ACHN (cell line): ENCODE measurements at regions not wholly inside any gene's neighbourhood (a gene's known extent, or its start where the extent isn't known, plus 50 kb on each side); places are given as distances from the start of the nearest gene placed in this dataset.

Source experiments
- DNase-seq: peaks from one replicate; pipeline ENCODE4 v3.0.0-alpha.2; 2015
- in situ Hi-C: cut with HindIII; loops from 2 replicates; pipeline ENCODE4 v1.10.0; 2017; ENCODE audit warnings: low sequenced_read_pairs, low pct_ligation_motif_present, low pct_unique_long_range_greater_than_20kb

DNA sequence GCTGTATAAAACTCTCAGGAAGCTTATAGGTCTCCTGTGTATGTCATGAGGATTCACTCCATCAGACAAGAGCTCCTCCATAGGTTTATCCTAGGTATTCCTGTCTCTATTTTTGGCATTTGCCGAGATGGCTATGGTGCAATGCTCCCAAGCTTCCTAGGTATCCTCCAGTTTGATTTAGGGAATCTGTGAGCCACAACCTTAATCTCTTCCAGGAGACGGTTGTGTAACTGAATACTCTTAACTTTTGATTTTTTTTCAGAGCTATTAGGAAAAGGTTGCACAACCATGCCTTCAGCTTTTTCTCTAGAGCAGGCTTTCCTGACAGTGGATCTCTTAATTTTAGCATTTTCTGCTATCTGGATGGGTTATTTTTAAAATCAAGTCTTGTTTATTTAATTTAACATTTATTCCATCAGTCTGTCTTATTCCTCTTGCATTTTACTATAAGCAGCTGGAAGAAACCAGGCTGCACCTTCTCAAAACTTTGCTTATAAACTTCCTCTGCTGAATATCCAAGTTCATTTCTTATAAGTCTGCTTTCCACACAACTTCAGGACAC lies 69.4 kb upstream of the BACE2 start:
- DNase-seq, result no peak
- in situ Hi-C loops, result no loop called here

GRCh38 chr21:41100826-41101550 lies 67.0 kb upstream of the BACE2 start:
- in situ Hi-C loops, result no loop called here
- DNase-seq, result no peak

GRCh38 chr21:41102281-41102680 lies 65.7 kb upstream of the BACE2 start:
- in situ Hi-C loops, result no loop called here
- no peak for DNase-seq

DNA sequence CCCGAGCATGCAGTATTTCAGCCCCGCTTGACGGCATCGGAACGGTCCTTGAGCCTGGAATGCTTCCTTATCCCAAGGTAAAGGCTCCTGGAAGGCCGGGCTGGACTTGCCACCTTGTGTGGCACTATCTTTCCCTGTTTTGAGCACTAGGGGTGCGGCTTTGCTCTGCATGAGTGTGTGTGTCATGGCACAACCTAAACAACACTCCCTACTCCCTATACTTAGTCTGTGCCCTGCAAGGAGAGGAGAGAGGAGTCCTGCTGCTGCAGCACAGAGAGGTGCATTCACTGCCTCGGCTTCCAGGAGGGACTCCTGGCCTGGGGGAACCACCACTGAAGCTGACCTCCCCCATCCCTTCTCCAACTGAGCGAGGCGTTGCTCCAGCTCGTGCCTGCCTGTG lies 60.4 kb upstream of the BACE2 start:
- DNase-seq, result no peak
- in situ Hi-C loops, result no loop called here

- no peak for DNase-seq
- in situ Hi-C loops, result no loop called here
These were observed 59.0 kb upstream of the BACE2 start for GRCh38 chr21:41108668-41109585.

DNA sequence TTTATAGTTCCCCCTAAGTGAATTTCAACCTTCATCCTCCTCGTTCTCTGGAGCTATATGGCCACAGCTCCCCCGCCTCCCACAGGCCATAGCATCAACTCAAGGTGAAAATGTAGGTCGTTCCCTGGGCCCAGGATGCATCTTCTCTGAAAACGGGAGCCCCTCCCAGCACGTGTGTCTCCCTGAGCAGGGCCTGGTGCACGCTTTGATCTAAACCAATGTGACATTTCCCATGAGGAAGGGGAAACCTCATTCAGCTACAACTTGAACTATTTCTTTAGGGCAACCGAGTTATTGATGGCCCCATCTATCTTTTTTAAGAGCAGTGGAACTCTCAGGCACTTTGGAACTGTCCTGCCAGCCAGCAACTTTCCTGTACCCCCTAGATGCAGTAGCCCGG lies 57.8 kb upstream of the BACE2 start:
- DNase-seq, result no peak
- in situ Hi-C loops, result no loop called here

DNA sequence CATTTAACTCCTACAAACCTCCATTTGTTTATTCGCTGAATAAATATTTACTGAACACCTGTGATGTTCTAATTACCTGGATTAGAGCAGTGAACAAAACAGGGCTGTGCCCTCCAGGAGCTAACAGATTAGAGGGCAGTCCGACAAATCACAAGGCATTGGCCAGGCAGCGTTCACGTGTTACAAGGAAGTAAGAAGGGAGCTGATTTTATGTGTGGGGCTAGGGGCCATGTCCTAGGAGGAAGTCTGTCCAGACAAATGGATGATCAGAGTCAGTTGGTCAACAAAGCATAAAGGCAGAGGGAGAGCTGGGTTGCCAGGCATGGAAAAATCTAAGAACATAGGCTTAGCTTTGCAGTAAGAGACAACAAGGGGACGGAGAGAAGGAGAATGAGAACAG lies 57.3 kb upstream of the BACE2 start:
- DNase-seq, result no peak
- in situ Hi-C loops, result no loop called here

DNA sequence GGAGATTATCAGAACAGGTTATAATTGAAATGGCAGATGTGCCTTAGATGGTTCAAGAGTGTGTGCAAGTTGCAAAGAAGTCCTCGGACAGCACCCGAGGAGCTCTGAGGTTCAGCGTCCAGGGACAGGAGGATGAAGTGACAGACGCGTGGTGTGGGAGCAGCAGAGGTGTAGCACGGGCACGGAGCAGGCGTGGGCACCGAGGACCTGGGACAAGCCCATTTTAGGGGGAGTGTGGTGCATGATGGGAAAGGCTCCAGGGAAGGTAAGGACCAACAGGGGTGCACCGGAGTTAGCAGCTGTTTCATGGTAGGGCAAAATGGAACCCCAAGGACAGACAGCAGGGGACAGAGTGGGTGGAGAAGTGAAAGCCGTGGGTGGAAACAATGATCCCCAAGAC lies 56.3 kb upstream of the BACE2 start:
- no peak for DNase-seq
- in situ Hi-C loops, result no loop called here

DNA sequence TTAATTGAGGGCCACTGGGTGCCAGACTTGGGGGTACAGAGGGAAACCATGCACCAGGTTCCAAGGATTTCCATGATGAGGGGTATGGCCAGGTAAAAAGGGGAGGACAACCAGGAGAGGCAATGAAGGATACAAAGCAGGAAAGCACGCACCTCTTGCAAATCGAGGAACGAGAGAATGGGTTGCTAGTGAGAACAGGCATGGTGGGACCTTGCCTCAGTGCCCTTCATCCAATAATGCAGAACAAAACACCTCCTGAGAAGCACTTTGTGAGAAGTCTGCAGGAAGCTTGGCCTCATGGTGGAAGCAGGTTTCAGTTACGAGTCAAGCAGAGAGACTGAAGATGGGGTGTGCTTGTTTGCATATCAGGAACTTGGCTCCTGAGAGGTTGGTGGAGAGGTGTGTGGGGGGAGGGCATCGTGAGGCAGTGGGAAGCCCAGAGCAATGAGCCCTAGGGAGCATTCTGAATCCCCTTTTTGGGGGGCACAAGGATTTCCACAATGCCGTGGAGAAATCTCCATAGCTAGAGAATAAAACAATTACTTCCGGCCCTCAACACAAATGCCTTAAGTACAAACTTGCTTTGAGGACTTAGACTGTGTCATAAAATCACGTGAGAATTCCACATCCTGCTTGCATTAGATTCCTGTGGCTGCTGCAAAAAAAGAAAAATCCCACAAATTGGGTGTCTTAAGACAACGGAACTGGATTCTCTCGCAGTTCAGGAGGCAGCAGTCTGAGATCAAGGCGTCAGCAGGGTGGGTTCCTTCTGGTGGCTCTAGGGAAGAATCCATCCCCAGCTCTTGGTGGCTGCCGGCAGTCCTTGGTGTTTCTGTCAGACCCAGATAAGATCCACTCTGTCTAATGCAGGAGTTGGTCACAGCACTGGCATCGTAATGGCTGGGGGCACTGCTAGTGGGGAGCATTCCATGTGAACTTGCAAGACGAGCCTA lies 54.9 kb upstream of the BACE2 start:
- peak; percentile 41 for DNase-seq
- in situ Hi-C loops, result no loop called here

- in situ Hi-C loops, result no loop called here
These were observed 52.1 kb upstream of the BACE2 start for GRCh38 chr21:41115851-41116250.

More at GRCh38 chr21:41115851-41116250, 52.1 kb upstream of the BACE2 start:
- DNase-seq, result no peak
